KMS-11 (cell line): ENCODE measurements at regions not wholly inside any gene's neighbourhood (a gene's known extent, or its start where the extent isn't known, plus 50 kb on each side); places are given as distances from the start of the nearest gene placed in this dataset.

ENCODE experiments used
- H2AFZ ChIP-seq: fragments of 200-600 bp; sonication (generic); 2 replicates; pipeline ENCODE4 v1.6.1; 2016; ENCODE audit warnings: antibody characterized with exemption, mixed run types, low read depth
- H3K27ac ChIP-seq: fragments of 200-600 bp; sonication (generic); 2 replicates; pipeline ENCODE4 v1.6.1; 2016; ENCODE audit warnings: mild to moderate bottlenecking, mixed run types
- H3K27me3 ChIP-seq: fragments of 200-600 bp; sonication (generic); 2 replicates; pipeline ENCODE4 v1.6.1; 2017; ENCODE audit warnings: mild to moderate bottlenecking, low read depth, mixed run types, moderate library complexity; ENCODE audit not compliant: insufficient read depth
- H3K36me3 ChIP-seq: fragments of 200-600 bp; sonication (generic); 2 replicates; pipeline ENCODE4 v1.6.1; 2017; ENCODE audit warnings: mild to moderate bottlenecking, mixed run types; ENCODE audit not compliant: insufficient read depth
- H3K4me1 ChIP-seq: fragments of 200-600 bp; sonication (generic); 2 replicates; pipeline ENCODE4 v1.6.1; 2016; ENCODE audit warnings: mild to moderate bottlenecking, low read depth, mixed run types; ENCODE audit not compliant: poor library complexity, severe bottlenecking
- H3K4me2 ChIP-seq: fragments of 200-600 bp; sonication (generic); 2 replicates; pipeline ENCODE4 v1.7.0; 2016; ENCODE audit warnings: mild to moderate bottlenecking, mixed run types
- H3K4me3 ChIP-seq: fragments of 200-600 bp; sonication (generic); IDR thresholded peaks from 2 replicates; pipeline ENCODE4 v1.6.1; 2017; ENCODE audit warnings: low read depth, low read length, mixed read lengths; ENCODE audit not compliant: insufficient read depth
- H3K79me2 ChIP-seq: fragments of 200-600 bp; sonication (generic); 2 replicates; pipeline ENCODE4 v1.6.1; 2016; ENCODE audit warnings: low read depth, mixed run types; ENCODE audit not compliant: insufficient read depth
- H3K9ac ChIP-seq: fragments of 200-600 bp; sonication (generic); 2 replicates; pipeline ENCODE4 v1.6.1; 2016; ENCODE audit warnings: mild to moderate bottlenecking, mixed run types
- H4K20me1 ChIP-seq: fragments of 200-600 bp; sonication (generic); 2 replicates; pipeline ENCODE4 v1.6.1; 2016; ENCODE audit warnings: mild to moderate bottlenecking, mixed run types; ENCODE audit not compliant: insufficient read depth
- TF ChIP-seq, protein P1 (sequence below): fragments of 200-600 bp; sonication (generic); conservative IDR thresholded peaks from 2 replicates; pipeline ENCODE4 v1.6.1; 2017; ENCODE audit warnings: low read depth, mild to moderate bottlenecking, antibody characterized with exemption, low read length, moderate library complexity, mixed read lengths

DNA sequence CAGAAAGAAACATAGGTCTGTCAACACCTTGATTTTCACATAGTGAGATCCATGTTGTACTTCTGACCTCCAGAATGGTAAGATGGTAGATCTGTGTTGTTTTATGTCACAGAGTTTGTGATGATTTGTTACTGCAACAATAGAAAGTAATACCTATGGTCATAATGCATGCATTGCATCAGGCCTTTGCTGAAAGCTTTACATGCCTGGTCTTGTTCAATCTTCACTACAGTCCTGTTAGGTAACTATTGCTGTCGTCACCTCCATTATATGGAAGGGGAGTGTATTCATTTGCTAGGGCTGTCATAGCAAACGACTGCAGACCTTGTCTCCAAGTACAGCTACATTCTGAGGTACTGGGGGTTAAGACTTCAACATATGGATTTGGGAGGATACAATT is 243.5 kb downstream of the ANAPC1 start:
- Histone ChIP-seq H3K4me2 (no peak overlapping the region), H3K4me1 (no peaks in the 10 kb centered on the region), H3K27ac (no peak overlapping the region), H3K4me3 (no peak overlapping the region), H3K79me2 (no peaks in the 10 kb centered on the region), H3K27me3 (no peaks in the 10 kb centered on the region), H3K9ac (no peak overlapping the region), H3K36me3 (no peaks in the 10 kb centered on the region), H2AFZ (no peak overlapping the region), H4K20me1 (no peaks in the 10 kb centered on the region)
- TF ChIP-seq, protein P1, sequence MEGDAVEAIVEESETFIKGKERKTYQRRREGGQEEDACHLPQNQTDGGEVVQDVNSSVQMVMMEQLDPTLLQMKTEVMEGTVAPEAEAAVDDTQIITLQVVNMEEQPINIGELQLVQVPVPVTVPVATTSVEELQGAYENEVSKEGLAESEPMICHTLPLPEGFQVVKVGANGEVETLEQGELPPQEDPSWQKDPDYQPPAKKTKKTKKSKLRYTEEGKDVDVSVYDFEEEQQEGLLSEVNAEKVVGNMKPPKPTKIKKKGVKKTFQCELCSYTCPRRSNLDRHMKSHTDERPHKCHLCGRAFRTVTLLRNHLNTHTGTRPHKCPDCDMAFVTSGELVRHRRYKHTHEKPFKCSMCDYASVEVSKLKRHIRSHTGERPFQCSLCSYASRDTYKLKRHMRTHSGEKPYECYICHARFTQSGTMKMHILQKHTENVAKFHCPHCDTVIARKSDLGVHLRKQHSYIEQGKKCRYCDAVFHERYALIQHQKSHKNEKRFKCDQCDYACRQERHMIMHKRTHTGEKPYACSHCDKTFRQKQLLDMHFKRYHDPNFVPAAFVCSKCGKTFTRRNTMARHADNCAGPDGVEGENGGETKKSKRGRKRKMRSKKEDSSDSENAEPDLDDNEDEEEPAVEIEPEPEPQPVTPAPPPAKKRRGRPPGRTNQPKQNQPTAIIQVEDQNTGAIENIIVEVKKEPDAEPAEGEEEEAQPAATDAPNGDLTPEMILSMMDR: no peak

DNA sequence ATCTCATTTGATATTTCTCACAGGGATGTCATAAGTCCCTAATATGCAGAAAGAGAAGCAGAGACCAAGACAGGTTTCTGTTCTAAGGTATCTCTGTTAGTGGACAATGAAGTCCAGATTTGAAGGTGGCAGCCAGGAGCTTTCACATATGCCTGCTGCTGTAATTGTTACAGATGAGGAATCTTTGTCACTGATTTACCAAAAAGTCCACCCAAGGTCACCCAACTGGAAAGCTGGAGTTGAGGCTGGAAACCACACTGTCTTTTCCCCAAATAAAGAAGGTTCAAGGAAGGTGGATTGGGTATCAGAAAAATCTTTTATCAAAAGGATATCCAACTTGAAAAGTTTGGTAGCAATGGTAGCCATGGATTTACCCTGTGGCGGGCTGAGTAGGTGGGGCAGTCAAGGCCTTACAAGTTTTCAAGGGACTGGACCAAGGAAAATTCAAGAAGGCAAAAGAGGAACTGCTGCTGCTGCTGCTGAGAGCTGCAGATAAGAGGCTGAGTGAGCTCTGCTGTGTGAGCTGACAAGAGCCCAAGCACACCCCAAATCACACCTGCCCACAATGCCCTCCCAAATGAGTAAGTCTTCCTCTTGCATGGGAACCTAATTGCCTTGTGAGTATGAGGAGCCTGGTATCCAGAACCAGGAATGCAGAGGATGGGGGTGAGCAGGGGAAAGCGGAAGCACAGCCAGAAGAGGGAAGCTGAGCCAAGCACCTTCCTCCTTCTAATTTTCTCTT is 241.2 kb downstream of the ANAPC1 start:
- Histone ChIP-seq H3K4me2 (no peak overlapping the region), H3K9ac (no peak overlapping the region), H2AFZ (no peak overlapping the region), H3K79me2 (no peaks in the 10 kb centered on the region), H3K27ac (no peak overlapping the region), H3K4me1 (no peaks in the 10 kb centered on the region), H3K36me3 (no peaks in the 10 kb centered on the region), H3K27me3 (no peaks in the 10 kb centered on the region), H4K20me1 (no peaks in the 10 kb centered on the region), H3K4me3 (no peak overlapping the region)
- TF ChIP-seq, protein P1: no peak

DNA sequence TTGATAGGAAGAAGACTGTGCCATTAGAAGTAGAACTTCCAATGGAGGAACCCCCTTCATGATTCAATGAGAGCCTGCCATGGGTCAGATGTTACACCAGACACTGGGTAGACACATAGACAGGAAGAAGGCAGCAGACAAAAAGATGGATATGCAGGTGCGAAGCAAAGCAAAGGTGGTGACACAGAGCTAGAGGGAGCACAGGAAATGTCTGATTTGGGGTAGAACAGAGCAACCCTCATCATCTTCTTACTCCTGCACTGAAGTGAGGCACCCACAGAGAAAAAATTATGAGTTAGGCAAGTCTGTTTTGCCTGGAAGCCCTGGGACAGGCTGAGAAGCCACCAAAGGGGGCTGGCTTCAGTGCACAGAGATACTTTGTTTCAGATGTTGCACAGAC is 240.2 kb downstream of the ANAPC1 start:
- Histone ChIP-seq H3K27me3 (no peaks in the 10 kb centered on the region), H3K4me1 (no peaks in the 10 kb centered on the region), H3K4me3 (no peak overlapping the region), H3K9ac (no peak overlapping the region), H3K4me2 (no peak overlapping the region), H4K20me1 (no peaks in the 10 kb centered on the region), H3K79me2 (no peaks in the 10 kb centered on the region), H2AFZ (no peak overlapping the region), H3K36me3 (no peaks in the 10 kb centered on the region), H3K27ac (no peak overlapping the region)
- TF ChIP-seq, protein P1: no peak

DNA sequence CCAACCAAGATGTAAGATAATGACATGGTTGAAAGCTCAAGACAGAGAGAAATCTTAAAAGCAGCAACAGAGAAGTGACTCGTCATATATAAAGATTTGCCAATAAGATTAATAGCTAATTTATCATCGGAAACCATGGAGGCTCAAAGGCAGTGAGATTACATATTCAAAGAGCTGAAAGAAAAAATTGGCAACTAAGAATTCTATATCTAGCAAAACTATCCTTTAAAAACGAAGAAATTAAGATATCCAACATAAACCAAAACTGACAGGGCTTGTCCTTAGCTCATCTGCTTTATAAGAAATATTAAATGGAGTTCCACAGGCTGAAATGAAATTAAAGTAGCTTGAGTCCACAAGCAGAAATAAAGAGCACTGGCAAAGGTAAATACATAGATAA is 236.6 kb downstream of the ANAPC1 start:
- no peak overlapping the region for H3K4me3 ChIP-seq
- H4K20me1 ChIP-seq: no peaks in the 10 kb centered on the region
- no peaks in the 10 kb centered on the region for H3K36me3 ChIP-seq
- no peak overlapping the region for H3K4me2 ChIP-seq
- TF ChIP-seq, protein P1: no peak
- H2AFZ ChIP-seq: no peak overlapping the region
- no peaks in the 10 kb centered on the region for H3K27me3 ChIP-seq
- no peak overlapping the region for H3K9ac ChIP-seq
- no peaks in the 10 kb centered on the region for H3K4me1 ChIP-seq
- no peak overlapping the region for H3K27ac ChIP-seq
- no peaks in the 10 kb centered on the region for H3K79me2 ChIP-seq
